Vagina (tissue), 2 donors: ENCODE measurements at regions not wholly inside any gene's neighbourhood (a gene's known extent, or its start where the extent isn't known, plus 50 kb on each side); places are given as distances from the start of the nearest gene placed in this dataset.

Source experiments
- DNase-seq, 2 donors: peaks; one replicate each; pipeline ENCODE4 v3.0.0-alpha.2; 2017; ENCODE audit errors: extremely low spot score in 2 of 2
- H3K27ac ChIP-seq: fragments of 200-600 bp; sonication (generic); one replicate; pipeline ENCODE4 v1.5.1; 2019
- H3K27me3 ChIP-seq: fragments of 200-600 bp; sonication (generic); one replicate; pipeline ENCODE4 v1.5.1; 2019
- H3K36me3 ChIP-seq, 2 donors: fragments of 200-600 bp; sonication (generic); one replicate each; pipeline ENCODE4 v1.5.1; 2017 to 2019
- H3K4me1 ChIP-seq: fragments of 200-600 bp; sonication (generic); one replicate; pipeline ENCODE4 v1.5.1; 2019
- H3K4me3 ChIP-seq, 2 donors: fragments of 200-600 bp; sonication (generic); 1 replicate in 1 of 2; 2 replicates in 1 of 2; pipeline ENCODE4 v1.5.1; 2016 to 2019
- H3K9me3 ChIP-seq: fragments of 200-600 bp; sonication (generic); one replicate; pipeline ENCODE4 v1.5.1; 2019
- CTCF ChIP-seq, 3 experiments: fragments of 450-650 bp in 2 of 3; fragments of 200-600 bp in 1 of 3; sonication (generic) in 1 of 3; IDR thresholded peaks; one replicate each; pipeline ENCODE4 v1.5.1; 2017 to 2019; ENCODE audit warnings: antibody characterized with exemption in 3 of 3, mild to moderate bottlenecking in 2 of 3, moderate library complexity in 2 of 3
- POLR2A ChIP-seq, 2 donors: fragments of 450-650 bp; IDR thresholded peaks; one replicate each; pipeline ENCODE4 v1.6.1; 2017; ENCODE audit warnings: antibody characterized with exemption in 2 of 2, mild to moderate bottlenecking in 2 of 2, moderate library complexity in 2 of 2
- POLR2AphosphoS5 ChIP-seq, 2 donors: sonication (generic); formaldehyde crosslinking; IDR thresholded peaks; one replicate each; pipeline ENCODE4 v1.9.0; 2017; ENCODE audit warnings: antibody characterized with exemption in 2 of 2, mild to moderate bottlenecking in 2 of 2, low read depth in 1 of 2; ENCODE audit not compliant: insufficient read depth in 1 of 2
- intact Hi-C: fragments of 100-400 bp; cut with DNase I; formaldehyde crosslinking; loops from one replicate; pipeline ENCODE4 v1.15.1; 2023

GRCh38 chr6:56311533-56312448, 64.4 kb upstream of the COL21A1 start:
- Histone ChIP-seq H3K27ac (no peak overlapping the region), H3K36me3 (no peaks in the 10 kb centered on the region), H3K27me3 (no peaks in the 10 kb centered on the region), H3K4me1 (peaks cover 6% of the 10 kb centered on the region), H3K4me3 (no peak overlapping the region), H3K9me3 (no peaks in the 10 kb centered on the region)
- TF ChIP-seq POLR2AphosphoS5 (IDR thresholded peaks at IDR 0.05; ENCODE audit: insufficient read depth in 1 of 2, low read depth in 1 of 2) (no peak), CTCF (IDR thresholded peaks at IDR 0.05) (no peak), POLR2A (IDR thresholded peaks at IDR 0.05) (no peak)
- no peak for DNase-seq
- intact Hi-C loops, result no loop called here

DNA sequence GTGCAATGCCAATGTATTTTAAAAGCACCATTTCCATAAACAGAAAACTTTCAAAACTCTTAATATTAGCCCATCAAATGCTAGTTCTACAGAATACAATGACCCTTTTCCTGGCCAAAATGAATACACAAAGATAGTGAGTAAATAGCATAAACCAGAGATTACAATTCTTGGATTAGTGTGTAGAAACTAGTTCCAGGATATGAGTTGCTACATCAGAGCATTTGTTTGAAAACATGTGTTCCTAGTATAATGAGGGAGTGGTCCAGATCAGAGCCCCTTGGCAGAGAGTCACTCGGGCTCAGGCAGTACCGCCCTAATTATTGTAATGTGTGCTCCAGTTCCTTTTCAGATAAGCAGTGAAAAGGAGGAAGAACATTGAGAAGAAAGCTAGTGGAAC, 63.7 kb upstream of the COL21A1 start:
- intact Hi-C loops, result no loop called here
- H3K27ac ChIP-seq, result no peak overlapping the region
- no peak for DNase-seq
- no peaks in the 10 kb centered on the region for H3K36me3 ChIP-seq
- H3K27me3 ChIP-seq, result no peaks in the 10 kb centered on the region
- TF ChIP-seq POLR2A (IDR thresholded peaks at IDR 0.05) (no peak), CTCF (IDR thresholded peaks at IDR 0.05) (no peak), POLR2AphosphoS5 (IDR thresholded peaks at IDR 0.05; ENCODE audit: insufficient read depth in 1 of 2, low read depth in 1 of 2) (no peak)
- H3K4me3 ChIP-seq, result no peak overlapping the region
- H3K4me1 ChIP-seq, result peaks cover 6% of the 10 kb centered on the region
- H3K9me3 ChIP-seq, result no peaks in the 10 kb centered on the region

DNA sequence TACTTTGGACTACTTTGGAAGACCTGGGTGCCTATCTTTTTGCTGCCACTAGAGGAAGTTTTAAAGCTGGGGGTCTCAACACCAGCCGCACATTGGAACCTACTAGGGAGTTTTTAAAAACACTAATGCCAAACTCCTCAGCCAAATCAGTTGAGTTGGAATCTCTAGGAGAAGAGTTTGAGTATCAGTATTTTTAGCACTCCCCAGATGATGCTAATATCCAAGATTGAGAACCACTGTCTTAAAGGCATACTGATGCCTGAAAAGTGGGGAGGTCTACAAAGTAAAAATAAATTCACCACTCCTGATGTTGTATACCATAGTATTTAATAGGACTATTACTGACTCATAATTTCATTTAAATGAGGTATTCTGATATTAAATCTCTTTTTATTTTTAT, 62.9 kb upstream of the COL21A1 start:
- Histone ChIP-seq H3K4me3 (no peak overlapping the region), H3K27ac (no peak overlapping the region), H3K4me1 (peaks cover 6% of the 10 kb centered on the region), H3K27me3 (no peaks in the 10 kb centered on the region), H3K36me3 (no peaks in the 10 kb centered on the region), H3K9me3 (no peaks in the 10 kb centered on the region)
- TF ChIP-seq POLR2A (IDR thresholded peaks at IDR 0.05), result no peak
- TF ChIP-seq CTCF (IDR thresholded peaks at IDR 0.05), result no peak
- TF ChIP-seq POLR2AphosphoS5 (IDR thresholded peaks at IDR 0.05; ENCODE audit: insufficient read depth in 1 of 2, low read depth in 1 of 2), result no peak
- no peak for DNase-seq
- intact Hi-C loops, result no loop called here

DNA sequence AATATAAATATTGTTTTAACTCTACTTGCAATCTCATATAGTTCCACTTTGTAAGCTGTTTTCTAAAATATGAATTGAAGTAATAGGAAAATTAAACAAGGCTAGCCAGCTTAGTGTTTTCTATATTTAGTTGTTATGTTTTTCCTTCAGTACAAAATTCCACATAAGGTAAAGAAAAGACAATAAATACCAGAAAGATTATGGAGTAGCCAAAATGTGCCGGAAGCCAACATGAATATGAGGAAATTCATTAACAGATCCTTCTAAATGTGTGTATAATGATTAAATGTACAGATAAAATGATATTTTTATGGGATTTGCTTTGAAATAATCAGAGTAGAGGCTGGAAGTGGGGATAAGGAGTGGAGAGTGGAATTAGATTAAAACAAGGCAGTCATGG, 52.5 kb upstream of the COL21A1 start:
- TF ChIP-seq POLR2AphosphoS5 (IDR thresholded peaks at IDR 0.05; ENCODE audit: insufficient read depth in 1 of 2, low read depth in 1 of 2), result no peak
- no peak for TF ChIP-seq POLR2A (IDR thresholded peaks at IDR 0.05)
- no peak for TF ChIP-seq CTCF (IDR thresholded peaks at IDR 0.05)
- H3K9me3 ChIP-seq, result no peaks in the 10 kb centered on the region
- intact Hi-C loops, result no loop called here
- H3K27me3 ChIP-seq, result no peaks in the 10 kb centered on the region
- H3K4me3 ChIP-seq, result no peak overlapping the region
- no peak overlapping the region for H3K27ac ChIP-seq
- DNase-seq, result no peak
- no peaks in the 10 kb centered on the region for H3K36me3 ChIP-seq
- H3K4me1 ChIP-seq, result peaks cover 20% of the 10 kb centered on the region
